H1 (cell line): ENCODE measurements at regions not wholly inside any gene's neighbourhood (a gene's known extent, or its start where the extent isn't known, plus 50 kb on each side); places are given as distances from the start of the nearest gene placed in this dataset.

ENCODE experiments used
- CTCF ChIA-PET: fragments of 300-600 bp; sonication (Branson Sonifier 250); formaldehyde crosslinking; loops from one replicate; lab custom pipeline; 2021; ENCODE audit not compliant: partially characterized antibody; lab: Charles Lee
- POLR2A ChIA-PET: fragments of 300-600 bp; sonication (Branson Sonifier 250); formaldehyde crosslinking; loops from one replicate; lab custom pipeline; 2021; ENCODE audit warnings: inconsistent platforms; ENCODE audit not compliant: partially characterized antibody; lab: Charles Lee
- DNase-seq, 2 experiments: peaks; one replicate each; pipeline versions ENCODE4 v3.0.0 to v3.0.0-alpha.2; 2010 to 2022; ENCODE audit warnings: low spot score in 2 of 2, low read depth in 1 of 2, mixed read lengths in 1 of 2
- FAIRE-seq: peaks from 2 replicates; lab custom pipeline; 2011; peaks lifted over from hg19 to GRCh38; lab: Jason Lieb, UNC
- H2AFZ ChIP-seq: 2 replicates; pipeline ENCODE4 v1.8.1; 2012; ENCODE audit warnings: low read length, inconsistent platforms
- H2AK5ac ChIP-seq: 2 replicates; pipeline ENCODE4 v1.6.1; 2013; ENCODE audit warnings: low read depth, low read length
- H2BK120ac ChIP-seq: replicated peaks from 2 replicates; pipeline ENCODE3; 2013; ENCODE audit warnings: low read depth, low read length, inconsistent platforms
- H2BK12ac ChIP-seq: 2 replicates; pipeline ENCODE4 v1.6.1; 2013; ENCODE audit warnings: low read depth, low read length
- H2BK15ac ChIP-seq: 2 replicates; pipeline ENCODE4 v1.6.1; 2013; ENCODE audit warnings: low read length
- H2BK20ac ChIP-seq: 2 replicates; pipeline ENCODE4 v1.6.1; 2013; ENCODE audit warnings: low read length
- H2BK5ac ChIP-seq: 2 replicates; pipeline ENCODE4 v1.6.1; 2013; ENCODE audit warnings: low read depth, low read length
- H3K14ac ChIP-seq: 2 replicates; pipeline ENCODE4 v1.6.1; 2013; ENCODE audit warnings: inconsistent platforms; ENCODE audit not compliant: insufficient read length
- H3K18ac ChIP-seq: 2 replicates; pipeline ENCODE4 v1.6.1; 2013; ENCODE audit warnings: low read length; ENCODE audit errors: extremely low read depth
- H3K23ac ChIP-seq: 2 replicates; pipeline ENCODE4 v1.6.1; 2013; ENCODE audit warnings: inconsistent platforms; ENCODE audit not compliant: insufficient read length
- H3K23me2 ChIP-seq: 2 replicates; pipeline ENCODE4 v1.6.1; 2013; ENCODE audit warnings: low read depth, low read length
- H3K27ac ChIP-seq: 2 replicates; pipeline ENCODE4 v1.6.1; 2011; ENCODE audit warnings: low read depth, low read length, inconsistent platforms
- H3K27me3 ChIP-seq, 4 experiments: replicated peaks in 1 of 4; 1 replicate in 1 of 4; 2 replicates in 3 of 4; pipeline versions ENCODE4 v1.6.1 to v1.8.1; 2011 to 2013; ENCODE audit warnings: low read length in 3 of 4, mild to moderate bottlenecking in 3 of 4, inconsistent platforms in 2 of 4, mixed read lengths in 2 of 4, moderate library complexity in 1 of 4; ENCODE audit not compliant: control insufficient read depth in 3 of 4, insufficient read depth in 3 of 4; ENCODE audit errors: extremely low read depth in 1 of 4
- H3K36me3 ChIP-seq, 4 experiments: 2 replicates each; pipeline versions ENCODE4 v1.6.1 to v1.8.1; 2011 to 2013; ENCODE audit warnings: mild to moderate bottlenecking in 4 of 4, low read length in 3 of 4, moderate library complexity in 2 of 4, control low read depth in 1 of 4, inconsistent platforms in 1 of 4; ENCODE audit not compliant: insufficient read depth in 4 of 4, control insufficient read depth in 2 of 4
- H3K4ac ChIP-seq: replicated peaks from 2 replicates; pipeline ENCODE3; 2013; ENCODE audit warnings: low read length, low read depth, mixed read lengths, inconsistent platforms; ENCODE audit not compliant: insufficient read length
- H3K4me1 ChIP-seq, 4 experiments: replicated peaks in 1 of 4; 1 replicate in 1 of 4; 2 replicates in 3 of 4; pipeline versions ENCODE4 v1.6.1 to v1.8.1; 2011 to 2013; ENCODE audit warnings: low read length in 3 of 4, inconsistent platforms in 2 of 4, mixed read lengths in 1 of 4; ENCODE audit not compliant: insufficient read depth in 4 of 4, control insufficient read depth in 3 of 4
- H3K4me2 ChIP-seq, 2 experiments: 2 replicates each; pipeline versions ENCODE4 v1.6.1 to v1.8.1; 2011 to 2013; ENCODE audit warnings: low read depth in 2 of 2, low read length in 2 of 2, control low read depth in 1 of 2, inconsistent platforms in 1 of 2, mild to moderate bottlenecking in 1 of 2; ENCODE audit not compliant: insufficient read depth in 1 of 2
- H3K4me3 ChIP-seq, 4 experiments: fragments of 200-600, 300-600 bp in 1 of 4; sonication (generic), shearing (Covaris generic), sonication (Bioruptor Twin) in 1 of 4; 2 replicates each; pipeline versions ENCODE4 v1.5.1 to v1.8.1; 2011 to 2016; ENCODE audit warnings: low read length in 4 of 4, low read depth in 3 of 4, control low read depth in 2 of 4, inconsistent platforms in 2 of 4, mild to moderate bottlenecking in 2 of 4, mixed read lengths in 1 of 4, moderate library complexity in 1 of 4; ENCODE audit not compliant: insufficient read depth in 2 of 4; ENCODE audit errors: extremely low read depth in 1 of 4
- H3K56ac ChIP-seq: replicated peaks from 2 replicates; pipeline ENCODE3; 2013; ENCODE audit warnings: low read depth, mild to moderate bottlenecking, mixed read lengths, low read length, inconsistent platforms; ENCODE audit not compliant: insufficient read length
- H3K79me1 ChIP-seq: 2 replicates; pipeline ENCODE4 v1.6.1; 2013; ENCODE audit warnings: low read depth, low read length, control low read depth
- H3K79me2 ChIP-seq, 2 experiments: 2 replicates each; pipeline versions ENCODE4 v1.6.1 to v1.8.1; 2012 to 2013; ENCODE audit warnings: low read length in 2 of 2, mild to moderate bottlenecking in 2 of 2, inconsistent platforms in 1 of 2; ENCODE audit not compliant: insufficient read depth in 2 of 2, control insufficient read depth in 1 of 2
- H3K9ac ChIP-seq, 4 experiments: replicated peaks in 1 of 4; 1 replicate in 1 of 4; 2 replicates in 3 of 4; pipeline versions ENCODE4 v1.6.1 to v1.8.1; 2011 to 2013; ENCODE audit warnings: low read depth in 3 of 4, low read length in 3 of 4, control low read depth in 2 of 4, mild to moderate bottlenecking in 2 of 4, moderate library complexity in 2 of 4, inconsistent platforms in 1 of 4; ENCODE audit errors: extremely low read depth in 1 of 4
- H3K9me3 ChIP-seq, 2 experiments: 2 replicates each; pipeline versions ENCODE4 v1.6.1 to v1.8.1; 2012 to 2013; ENCODE audit warnings: mild to moderate bottlenecking in 2 of 2, moderate library complexity in 2 of 2, control low read depth in 1 of 2, inconsistent platforms in 1 of 2, low read depth in 1 of 2, low read length in 1 of 2, mixed read lengths in 1 of 2; ENCODE audit not compliant: insufficient read depth in 2 of 2
- H4K20me1 ChIP-seq, 2 experiments: replicated peaks in 1 of 2; 2 replicates each; pipeline versions ENCODE3 to v1.8.1; 2011 to 2013; ENCODE audit warnings: inconsistent platforms in 2 of 2, low read length in 2 of 2, mild to moderate bottlenecking in 1 of 2; ENCODE audit not compliant: insufficient read depth in 2 of 2, control insufficient read depth in 1 of 2
- H4K5ac ChIP-seq: 2 replicates; pipeline ENCODE4 v1.6.1; 2013; ENCODE audit warnings: low read length, low read depth, mixed read lengths, inconsistent platforms; ENCODE audit not compliant: insufficient read length
- H4K8ac ChIP-seq: 2 replicates; pipeline ENCODE4 v1.8.0; 2013; ENCODE audit warnings: mild to moderate bottlenecking, moderate library complexity, low read length, inconsistent platforms; ENCODE audit not compliant: insufficient read depth; ENCODE audit errors: extremely low read depth
- H4K91ac ChIP-seq: replicated peaks from 2 replicates; pipeline ENCODE3; 2013; ENCODE audit warnings: low read length, mixed read lengths, inconsistent platforms; ENCODE audit not compliant: insufficient read length
- HDAC6 ChIP-seq: IDR thresholded peaks from one replicate; pipeline ENCODE4 v1.7.1; 2012; ENCODE audit warnings: low read depth, mild to moderate bottlenecking, inconsistent platforms, low read length, moderate library complexity
- KDM5A ChIP-seq: fragments of 200-600 bp; IDR thresholded peaks from 2 replicates; pipeline ENCODE4 v1.7.1; 2012; ENCODE audit warnings: mild to moderate bottlenecking, low read length, inconsistent platforms, mixed read lengths
- SIRT6 ChIP-seq: IDR thresholded peaks from one replicate; pipeline ENCODE4 v1.7.1; 2012; ENCODE audit warnings: low read length, inconsistent platforms
- WGBS, 2 experiments: shearing (Covaris generic) in 1 of 2; methylation state at CpG; one replicate each; pipeline versions ENCODE4 v1.1.6 to v1.1.7; 2013 to 2015; ENCODE audit warnings: low lambda C conversion rate in 2 of 2, mixed read lengths in 2 of 2, inconsistent platforms in 1 of 2, low coverage in 1 of 2, missing lambda C conversion rate in 1 of 2; ENCODE audit not compliant: insufficient replicate concordance in 2 of 2, insufficient coverage in 1 of 2, insufficient read length in 1 of 2; ENCODE audit errors: extremely low coverage in 1 of 2, missing lambda C conversion rate in 1 of 2; 5-methylcytosine and 5-hydroxymethylcytosine counted together

DNA sequence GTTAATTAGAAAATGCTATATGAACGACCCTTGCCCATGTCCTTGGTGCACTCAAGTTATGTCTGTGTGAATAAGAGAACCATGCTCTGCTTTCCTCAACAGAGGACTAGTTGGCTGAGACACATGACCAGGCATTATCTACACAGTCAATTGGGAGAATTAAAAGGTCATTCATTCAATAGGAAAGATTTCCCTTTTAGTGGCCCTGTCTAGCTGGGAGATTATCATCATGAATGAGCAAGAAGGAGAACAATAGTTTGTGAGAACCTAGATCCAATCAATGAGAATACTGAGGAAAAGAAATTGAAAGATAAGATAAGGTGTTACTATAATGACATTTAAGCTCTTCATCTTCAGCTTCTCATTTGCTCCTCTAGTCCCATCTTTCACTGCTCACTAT, 1033.4 kb upstream of the LCORL start:
- 86% methylated on average over 1 of the region's 1 CpG; no CpG with 5 or more reads in 1 of the 2 experiments for WGBS, 2 experiments
- H3K4me2 ChIP-seq, result no peak overlapping the region
- H2BK20ac ChIP-seq, result no peak overlapping the region
- H4K20me1 ChIP-seq, result no peaks in the 10 kb centered on the region
- H4K8ac ChIP-seq, result no peak overlapping the region
- H2BK5ac ChIP-seq, result no peak overlapping the region
- FAIRE-seq (no peak), DNase-seq (no peak)
- H3K4me1 ChIP-seq, result peaks cover 0 to 3% (median 1%) of the 10 kb centered on the region in 4 experiments; a peak in 2 of 7 replicates
- CTCF ChIA-PET, result no interaction called here
- H2BK12ac ChIP-seq, result no peak overlapping the region
- no peaks in the 10 kb centered on the region for H3K23me2 ChIP-seq
- no peak overlapping the region for H3K23ac ChIP-seq
- H3K9me3 ChIP-seq, result no peaks in the 10 kb centered on the region
- H4K91ac ChIP-seq, result no peak overlapping the region
- H3K18ac ChIP-seq, result no peak overlapping the region
- H3K4me3 ChIP-seq, result no peak overlapping the region
- TF ChIP-seq SIRT6 (no peak), KDM5A (no peak), HDAC6 (no peak)
- no peaks in the 10 kb centered on the region for H3K27me3 ChIP-seq
- no peak overlapping the region for H2AK5ac ChIP-seq
- H3K27ac ChIP-seq, result no peak overlapping the region
- H4K5ac ChIP-seq, result no peak overlapping the region
- H3K56ac ChIP-seq, result no peak overlapping the region
- H2BK120ac ChIP-seq, result no peak overlapping the region
- no peaks in the 10 kb centered on the region for H3K36me3 ChIP-seq
- H3K79me1 ChIP-seq, result no peaks in the 10 kb centered on the region
- no peak overlapping the region for H3K4ac ChIP-seq
- POLR2A ChIA-PET, result no interaction called here
- H3K79me2 ChIP-seq, result no peaks in the 10 kb centered on the region
- H2BK15ac ChIP-seq, result no peak overlapping the region
- H3K9ac ChIP-seq, result no peak overlapping the region
- H2AFZ ChIP-seq, result no peak overlapping the region
- no peak overlapping the region for H3K14ac ChIP-seq
